ENCODE measurements at regions not wholly inside any gene's neighbourhood (a gene's known extent, or its start where the extent isn't known, plus 50 kb on each side); places are given as distances from the start of the nearest gene placed in this dataset.

GRCh38 chr18:7488571-7488970 is 78.5 kb upstream of the PTPRM start:
- TF ChIP-seq EZH2 (IDR thresholded peaks at IDR 0.05; ENCODE audit: borderline replicate concordance, low read depth, low read length, severe bottlenecking) (no peak), POLR2A (IDR thresholded peaks at IDR 0.05; ENCODE audit: low read depth, low read length) (no peak), CTCF (IDR thresholded peaks at IDR 0.05; ENCODE audit: extremely low read depth in 1 of 2, insufficient read depth in 1 of 2, low read depth in 1 of 2, low read length in 2 of 2) (no peak), GATA2 (IDR thresholded peaks at IDR 0.05; ENCODE audit: insufficient read depth, insufficient read length, low read depth, low read length) (no peak), POLR2AphosphoS5 (IDR thresholded peaks at IDR 0.05; ENCODE audit: insufficient read depth, low read depth, low read length) (no peak), JUN (IDR thresholded peaks at IDR 0.05; ENCODE audit: borderline replicate concordance, insufficient read depth, insufficient read length, low read depth) (no peak), MAX (IDR thresholded peaks at IDR 0.05; ENCODE audit: insufficient read depth, insufficient read length) (no peak), MYC (IDR thresholded peaks at IDR 0.05; ENCODE audit: low read depth, low read length) (no peak)

Data from endothelial cell of umbilical vein (primary cell).